SK-N-SH treated with all-trans-retinoic acid at 6 μM for 48 hours (cell line): ENCODE measurements at regions not wholly inside any gene's neighbourhood (a gene's known extent, or its start where the extent isn't known, plus 50 kb on each side); places are given as distances from the start of the nearest gene placed in this dataset.

ENCODE experiments used
- ATAC-seq: fragments of 200-7000 bp; cut with Tn5 transposase; 3 replicates; pipeline ENCODE4 v1.9.1; 2020; ENCODE audit warnings: mild to moderate bottlenecking, moderate library complexity
- ARNTL ChIP-seq: fragments of 450-650 bp; formaldehyde crosslinking; IDR thresholded peaks from 2 replicates; pipeline ENCODE4 v1.5.0; 2020; ENCODE audit warnings: low read depth, mild to moderate bottlenecking, moderate library complexity, borderline replicate concordance
- BACH2 ChIP-seq: fragments of 250-450 bp; sonication (Bioruptor Pico); IDR thresholded peaks from 2 replicates; pipeline ENCODE4 v1.9.0; 2021; ENCODE audit warnings: mild to moderate bottlenecking, borderline replicate concordance
- CSDC2 ChIP-seq: fragments of 250-450 bp; sonication (Bioruptor Pico); IDR thresholded peaks from 2 replicates; pipeline ENCODE4 v1.5.0; 2020; ENCODE audit warnings: mild to moderate bottlenecking, moderate library complexity
- ESRRG ChIP-seq: fragments of 250-450 bp; sonication (Bioruptor Pico); IDR thresholded peaks from 2 replicates; pipeline ENCODE4 v1.6.1; 2021; ENCODE audit warnings: mild to moderate bottlenecking
- GLIS3 ChIP-seq: fragments of 250-450 bp; sonication (Bioruptor Pico); IDR thresholded peaks from 2 replicates; pipeline ENCODE4 v1.5.0; 2020; ENCODE audit warnings: mild to moderate bottlenecking, moderate library complexity
- ISL1 ChIP-seq: fragments of 250-450 bp; sonication (Bioruptor Pico); IDR thresholded peaks from 2 replicates; pipeline ENCODE4 v2.1.2; 2022; ENCODE audit warnings: mild to moderate bottlenecking, moderate library complexity
- OSR1 ChIP-seq: fragments of 250-450 bp; sonication (Bioruptor Pico); IDR thresholded peaks from 2 replicates; pipeline ENCODE4 v1.8.0; 2022; ENCODE audit warnings: moderate library complexity, mild to moderate bottlenecking, inconsistent platforms
- PATZ1 ChIP-seq: fragments of 250-450 bp; sonication (Bioruptor Pico); IDR thresholded peaks from 2 replicates; pipeline ENCODE4 v1.8.0; 2020; ENCODE audit warnings: mild to moderate bottlenecking, moderate library complexity, borderline replicate concordance
- PPARA ChIP-seq: fragments of 250-450 bp; sonication (Bioruptor Pico); IDR thresholded peaks from 2 replicates; pipeline ENCODE4 v1.5.0; 2020; ENCODE audit warnings: mild to moderate bottlenecking, borderline replicate concordance
- RARB ChIP-seq: fragments of 250-450 bp; sonication (Bioruptor Pico); IDR thresholded peaks from 2 replicates; pipeline ENCODE4 v1.8.0; 2021; ENCODE audit warnings: mild to moderate bottlenecking, moderate library complexity
- TOX ChIP-seq: fragments of 250-450 bp; sonication (Bioruptor Pico); IDR thresholded peaks from 2 replicates; pipeline ENCODE4 v1.8.0; 2021; ENCODE audit warnings: mild to moderate bottlenecking, moderate library complexity, borderline replicate concordance
- ZC3H10 ChIP-seq: fragments of 250-450 bp; sonication (Bioruptor Pico); IDR thresholded peaks from 2 replicates; pipeline ENCODE4 v1.5.1; 2021; ENCODE audit warnings: mild to moderate bottlenecking, moderate library complexity
- ZFP3 ChIP-seq: fragments of 250-450 bp; sonication (Bioruptor Pico); IDR thresholded peaks from 2 replicates; pipeline ENCODE4 v1.5.0; 2020; ENCODE audit warnings: mild to moderate bottlenecking, moderate library complexity
- ZFP30 ChIP-seq: fragments of 450-650 bp; formaldehyde crosslinking; IDR thresholded peaks from 2 replicates; pipeline ENCODE4 v1.5.0; 2022; ENCODE audit warnings: mild to moderate bottlenecking, moderate library complexity
- ZNF8 ChIP-seq: fragments of 450-650 bp; formaldehyde crosslinking; IDR thresholded peaks from 2 replicates; pipeline ENCODE4 v1.5.0; 2020; ENCODE audit warnings: mild to moderate bottlenecking, moderate library complexity
- TF ChIP-seq, protein P1 (sequence below): fragments of 250-450 bp; sonication (Bioruptor Pico); IDR thresholded peaks from 2 replicates; pipeline ENCODE4 v1.5.1; 2020; ENCODE audit warnings: low read depth, mild to moderate bottlenecking, moderate library complexity
- TF ChIP-seq, protein P2 (sequence below): fragments of 250-450 bp; sonication (Bioruptor Pico); IDR thresholded peaks from 2 replicates; pipeline ENCODE4 v1.8.0; 2021; ENCODE audit warnings: low read depth, mild to moderate bottlenecking, moderate library complexity, borderline replicate concordance
- TF ChIP-seq, protein P3 (sequence below): fragments of 250-450 bp; sonication (Bioruptor Pico); IDR thresholded peaks from 2 replicates; pipeline ENCODE4 v1.5.1; 2021; ENCODE audit warnings: mild to moderate bottlenecking, moderate library complexity

DNA sequence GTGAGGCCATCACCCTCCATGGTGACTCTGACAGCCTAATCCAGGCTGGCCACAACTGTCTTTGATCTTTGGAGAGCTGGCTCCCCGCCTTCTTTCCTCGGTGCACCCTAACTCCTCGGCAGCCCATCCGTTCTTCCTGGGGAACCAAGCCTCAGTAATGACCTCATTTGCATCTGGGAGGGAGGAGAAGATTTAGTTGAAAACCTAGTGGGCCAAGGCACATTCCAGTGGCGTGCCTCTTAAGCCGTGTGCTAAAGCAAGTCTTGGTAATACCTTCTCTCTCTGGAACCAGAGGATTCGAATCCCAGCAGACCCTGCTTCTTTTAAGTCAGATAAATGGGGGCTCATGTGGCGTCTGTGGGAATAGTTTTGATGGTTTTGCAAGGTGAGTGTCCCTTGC is 233.1 kb downstream of the EBLN2 start:
- no peak for ATAC-seq
- no peak for TF ChIP-seq ZFP3 (CRISPR knock-in tag)

DNA sequence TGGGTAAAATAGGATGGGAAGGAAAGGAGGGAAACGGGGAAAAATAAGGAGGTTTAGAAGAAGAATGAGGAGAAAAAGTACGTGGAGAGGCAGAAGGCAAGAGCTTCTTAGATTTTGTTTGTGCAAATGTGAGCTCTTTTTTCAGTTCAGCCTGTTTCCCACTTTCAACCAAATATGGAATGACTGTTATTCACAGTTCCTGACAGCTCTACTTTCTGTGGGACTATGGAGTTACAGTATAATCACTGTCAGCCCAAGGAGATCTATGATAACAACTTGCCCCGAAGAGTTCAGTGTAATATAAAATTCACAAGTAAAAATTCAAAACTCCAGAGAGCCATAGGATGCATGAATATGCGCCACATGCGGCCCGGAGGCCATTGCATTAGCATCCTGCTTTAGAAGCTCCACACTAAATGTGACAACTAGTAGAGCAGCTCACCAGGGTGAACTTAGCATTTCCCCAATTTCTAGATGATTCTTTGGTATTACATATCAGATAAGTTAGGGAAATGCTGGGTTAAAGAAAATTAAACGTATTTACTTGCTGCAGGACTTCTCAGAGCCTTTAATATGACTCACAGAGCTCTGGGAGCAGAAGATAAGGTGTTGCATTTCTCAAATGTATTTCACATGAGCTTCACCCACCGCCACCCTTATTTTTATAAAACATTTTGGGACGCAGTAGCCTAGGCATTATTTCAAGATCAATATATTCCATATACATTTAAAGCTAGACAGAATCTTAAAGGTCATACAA is 234.6 kb downstream of the EBLN2 start:
- ATAC-seq: no peak
- TF ChIP-seq ZNF8 (CRISPR knock-in tag) (no peak), ZFP30 (CRISPR knock-in tag) (no peak), BACH2 (CRISPR knock-in tag) (no peak), ESRRG (CRISPR knock-in tag) (no peak), PATZ1 (CRISPR knock-in tag) (no peak), GLIS3 (CRISPR knock-in tag) (no peak), PPARA (CRISPR knock-in tag) (no peak)
- TF ChIP-seq, protein P1, sequence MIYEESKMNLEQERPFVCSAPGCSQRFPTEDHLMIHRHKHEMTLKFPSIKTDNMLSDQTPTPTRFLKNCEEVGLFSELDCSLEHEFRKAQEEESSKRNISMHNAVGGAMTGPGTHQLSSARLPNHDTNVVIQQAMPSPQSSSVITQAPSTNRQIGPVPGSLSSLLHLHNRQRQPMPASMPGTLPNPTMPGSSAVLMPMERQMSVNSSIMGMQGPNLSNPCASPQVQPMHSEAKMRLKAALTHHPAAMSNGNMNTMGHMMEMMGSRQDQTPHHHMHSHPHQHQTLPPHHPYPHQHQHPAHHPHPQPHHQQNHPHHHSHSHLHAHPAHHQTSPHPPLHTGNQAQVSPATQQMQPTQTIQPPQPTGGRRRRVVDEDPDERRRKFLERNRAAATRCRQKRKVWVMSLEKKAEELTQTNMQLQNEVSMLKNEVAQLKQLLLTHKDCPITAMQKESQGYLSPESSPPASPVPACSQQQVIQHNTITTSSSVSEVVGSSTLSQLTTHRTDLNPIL: no peak
- TF ChIP-seq, protein P2, sequence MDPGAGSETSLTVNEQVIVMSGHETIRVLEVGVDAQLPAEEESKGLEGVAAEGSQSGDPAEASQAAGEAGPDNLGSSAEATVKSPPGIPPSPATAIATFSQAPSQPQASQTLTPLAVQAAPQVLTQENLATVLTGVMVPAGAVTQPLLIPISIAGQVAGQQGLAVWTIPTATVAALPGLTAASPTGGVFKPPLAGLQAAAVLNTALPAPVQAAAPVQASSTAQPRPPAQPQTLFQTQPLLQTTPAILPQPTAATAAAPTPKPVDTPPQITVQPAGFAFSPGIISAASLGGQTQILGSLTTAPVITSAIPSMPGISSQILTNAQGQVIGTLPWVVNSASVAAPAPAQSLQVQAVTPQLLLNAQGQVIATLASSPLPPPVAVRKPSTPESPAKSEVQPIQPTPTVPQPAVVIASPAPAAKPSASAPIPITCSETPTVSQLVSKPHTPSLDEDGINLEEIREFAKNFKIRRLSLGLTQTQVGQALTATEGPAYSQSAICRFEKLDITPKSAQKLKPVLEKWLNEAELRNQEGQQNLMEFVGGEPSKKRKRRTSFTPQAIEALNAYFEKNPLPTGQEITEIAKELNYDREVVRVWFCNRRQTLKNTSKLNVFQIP (CRISPR knock-in tag): no peak
- TF ChIP-seq, protein P3, sequence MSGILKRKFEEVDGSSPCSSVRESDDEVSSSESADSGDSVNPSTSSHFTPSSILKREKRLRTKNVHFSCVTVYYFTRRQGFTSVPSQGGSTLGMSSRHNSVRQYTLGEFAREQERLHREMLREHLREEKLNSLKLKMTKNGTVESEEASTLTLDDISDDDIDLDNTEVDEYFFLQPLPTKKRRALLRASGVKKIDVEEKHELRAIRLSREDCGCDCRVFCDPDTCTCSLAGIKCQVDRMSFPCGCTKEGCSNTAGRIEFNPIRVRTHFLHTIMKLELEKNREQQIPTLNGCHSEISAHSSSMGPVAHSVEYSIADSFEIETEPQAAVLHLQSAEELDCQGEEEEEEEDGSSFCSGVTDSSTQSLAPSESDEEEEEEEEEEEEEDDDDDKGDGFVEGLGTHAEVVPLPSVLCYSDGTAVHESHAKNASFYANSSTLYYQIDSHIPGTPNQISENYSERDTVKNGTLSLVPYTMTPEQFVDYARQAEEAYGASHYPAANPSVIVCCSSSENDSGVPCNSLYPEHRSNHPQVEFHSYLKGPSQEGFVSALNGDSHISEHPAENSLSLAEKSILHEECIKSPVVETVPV (CRISPR knock-in tag): no peak

GRCh38 chr3:73296859-73297258 is 235.4 kb downstream of the EBLN2 start:
- no peak for ATAC-seq
- no peak for TF ChIP-seq ZC3H10 (CRISPR knock-in tag)
- TF ChIP-seq ARNTL (CRISPR knock-in tag): no peak
- no peak for TF ChIP-seq PPARA (CRISPR knock-in tag)
- TF ChIP-seq BACH2 (CRISPR knock-in tag): no peak
- TF ChIP-seq ESRRG (CRISPR knock-in tag): no peak
- TF ChIP-seq ZFP30 (CRISPR knock-in tag): no peak
- TF ChIP-seq, protein P2 (CRISPR knock-in tag): no peak
- no peak for TF ChIP-seq GLIS3 (CRISPR knock-in tag)
- TF ChIP-seq TOX (CRISPR knock-in tag): no peak
- TF ChIP-seq CSDC2 (CRISPR knock-in tag): no peak
- no peak for TF ChIP-seq OSR1 (CRISPR knock-in tag)

- TF ChIP-seq ESRRG (CRISPR knock-in tag): no peak
- TF ChIP-seq CSDC2 (CRISPR knock-in tag): no peak
- no peak for TF ChIP-seq GLIS3 (CRISPR knock-in tag)
- TF ChIP-seq RARB (CRISPR knock-in tag): no peak
- TF ChIP-seq, protein P2 (CRISPR knock-in tag): no peak
- TF ChIP-seq PPARA (CRISPR knock-in tag): no peak
- no peak for TF ChIP-seq ISL1 (CRISPR knock-in tag)
- no peak for ATAC-seq
These were observed 237.1 kb downstream of the EBLN2 start for GRCh38 chr3:73298243-73299183.
